ENCODE measurements at regions not wholly inside any gene's neighbourhood (a gene's known extent, or its start where the extent isn't known, plus 50 kb on each side); places are given as distances from the start of the nearest gene placed in this dataset.
"Not testable (repeated sequence)": the region's sequence is repeated elsewhere in the genome, so short reads cannot be mapped to it uniquely, and the experiment has no call there.

DNA sequence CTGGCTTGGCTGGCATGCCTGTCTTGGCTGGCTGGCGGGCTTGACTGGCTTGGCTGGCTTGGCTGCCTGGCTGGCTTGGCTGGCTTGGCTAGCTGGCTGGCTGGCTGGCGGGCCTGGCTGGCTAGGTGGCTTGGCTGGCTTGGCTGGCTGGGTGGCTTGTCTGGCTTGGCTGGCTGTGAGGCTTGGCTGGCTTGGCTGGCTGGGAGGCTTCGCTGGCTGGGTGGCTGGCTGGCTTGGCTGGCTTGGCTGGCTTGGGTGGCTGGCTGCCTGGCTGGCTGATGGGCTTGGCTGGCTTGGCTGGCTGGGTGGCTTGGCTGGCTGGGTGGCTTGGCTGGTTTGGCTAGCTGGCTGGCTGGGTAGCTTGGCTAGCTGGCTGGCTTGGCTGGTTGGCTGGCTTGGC lies 2827.9 kb downstream of the RPIA start:
- TF ChIP-seq, protein P1, sequence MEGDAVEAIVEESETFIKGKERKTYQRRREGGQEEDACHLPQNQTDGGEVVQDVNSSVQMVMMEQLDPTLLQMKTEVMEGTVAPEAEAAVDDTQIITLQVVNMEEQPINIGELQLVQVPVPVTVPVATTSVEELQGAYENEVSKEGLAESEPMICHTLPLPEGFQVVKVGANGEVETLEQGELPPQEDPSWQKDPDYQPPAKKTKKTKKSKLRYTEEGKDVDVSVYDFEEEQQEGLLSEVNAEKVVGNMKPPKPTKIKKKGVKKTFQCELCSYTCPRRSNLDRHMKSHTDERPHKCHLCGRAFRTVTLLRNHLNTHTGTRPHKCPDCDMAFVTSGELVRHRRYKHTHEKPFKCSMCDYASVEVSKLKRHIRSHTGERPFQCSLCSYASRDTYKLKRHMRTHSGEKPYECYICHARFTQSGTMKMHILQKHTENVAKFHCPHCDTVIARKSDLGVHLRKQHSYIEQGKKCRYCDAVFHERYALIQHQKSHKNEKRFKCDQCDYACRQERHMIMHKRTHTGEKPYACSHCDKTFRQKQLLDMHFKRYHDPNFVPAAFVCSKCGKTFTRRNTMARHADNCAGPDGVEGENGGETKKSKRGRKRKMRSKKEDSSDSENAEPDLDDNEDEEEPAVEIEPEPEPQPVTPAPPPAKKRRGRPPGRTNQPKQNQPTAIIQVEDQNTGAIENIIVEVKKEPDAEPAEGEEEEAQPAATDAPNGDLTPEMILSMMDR (IDR thresholded peaks at IDR 0.05; ENCODE audit: low read depth, low read length) = not testable (repeated sequence)
- not testable (repeated sequence) for TF ChIP-seq POLR2A (IDR thresholded peaks at IDR 0.05; ENCODE audit: extremely low read depth, insufficient read length)

All from NB4 (cell line).